Heart left ventricle (tissue), 16 donors: ENCODE measurements at regions not wholly inside any gene's neighbourhood (a gene's known extent, or its start where the extent isn't known, plus 50 kb on each side); places are given as distances from the start of the nearest gene placed in this dataset.

Source experiments
- ATAC-seq, 4 donors: fragments of 200-7000 bp; cut with Tn5 transposase; one replicate each; pipeline ENCODE4 v1.9.1; 2020 to 2022; ENCODE audit warnings: moderate library complexity in 4 of 4, mild to moderate bottlenecking in 3 of 4, moderate number of reproducible peaks in 1 of 4
- DNase-seq, 5 donors: peaks; one replicate each; pipeline ENCODE4 v3.0.0-alpha.2; 2020
- H3K27ac ChIP-seq, 12 donors: fragments of 200-600 bp; sonication (generic) in 4 of 12; one replicate each; pipeline versions ENCODE4 v1.5.0 to v1.8.0; 2016 to 2022; ENCODE audit warnings: mild to moderate bottlenecking in 2 of 12
- H3K27me3 ChIP-seq, 9 donors: fragments of 200-600 bp; sonication (generic) in 2 of 9; one replicate each; pipeline versions ENCODE4 v1.5.1 to v1.8.0; 2016 to 2022; ENCODE audit warnings: mild to moderate bottlenecking in 3 of 9
- H3K36me3 ChIP-seq, 9 donors: fragments of 200-600 bp; sonication (generic) in 2 of 9; one replicate each; pipeline versions ENCODE4 v1.5.0 to v1.8.0; 2018 to 2022; ENCODE audit warnings: mild to moderate bottlenecking in 2 of 9
- H3K4me1 ChIP-seq, 12 donors: fragments of 200-600 bp; sonication (generic) in 4 of 12; one replicate each; pipeline versions ENCODE4 v1.5.0 to v1.8.0; 2016 to 2022; ENCODE audit warnings: mild to moderate bottlenecking in 3 of 12
- H3K4me3 ChIP-seq, 12 donors: fragments of 200-600 bp; sonication (generic) in 4 of 12; one replicate each; pipeline versions ENCODE4 v1.5.0 to v1.8.0; 2017 to 2022; ENCODE audit warnings: mild to moderate bottlenecking in 9 of 12, moderate library complexity in 4 of 12
- H3K9me3 ChIP-seq, 12 donors: fragments of 200-600 bp; sonication (generic) in 4 of 12; one replicate each; pipeline versions ENCODE4 v1.5.0 to v1.8.0; 2016 to 2022; ENCODE audit warnings: mild to moderate bottlenecking in 1 of 12
- POLR2A ChIP-seq, 2 donors: fragments of 450-650 bp; IDR thresholded peaks; one replicate each; pipeline ENCODE4 v1.6.1; 2017; ENCODE audit warnings: antibody characterized with exemption in 2 of 2, mild to moderate bottlenecking in 2 of 2, moderate library complexity in 2 of 2
- WGBS, 4 donors: extraction: QIAGEN DNeasy Blood & Tissue Kit in 2 of 4; methylation state at CpG; one replicate each; pipeline versions ENCODE4 v1.1.5 to v1.1.7; 2013 to 2018; 5-methylcytosine and 5-hydroxymethylcytosine counted together
- intact Hi-C, 10 donors: fragments of 100-400 bp; cut with DNase I; formaldehyde crosslinking; loops; one replicate each; pipeline versions ENCODE4 v1.11.1 to v1.14.2; 2022
- TF ChIP-seq, protein P1 (sequence below), 12 donors: fragments of 200-600 bp; sonication (generic) in 4 of 12; IDR thresholded peaks; one replicate each; pipeline versions ENCODE4 v1.5.0 to v1.8.0; 2018 to 2022; ENCODE audit warnings: antibody characterized with exemption in 12 of 12, mild to moderate bottlenecking in 5 of 12
- donor health status: ischemic (EF 13 %, LVEDD 7.1; RV severe dilation, severe dysfunction).
- donor health status: healthy with polysubstance abuse.
- donor health status: DM: no; HTN: yes; CAD: no.
- donor health status: DM: no; HTN: no; CAD: no.
- donor health status: ischemic (EF 25% LVEDD 6.9; RV normal size, moderate dysfunction).
- donor health status: ischemic (EF 25% LVEDD 5.7; RV mildly dilated, moderate dysfunction).
- donor health status: healthy.
- donor health status: DM: yes; HTN: yes; CAD: no.
- donor health status: ischemic (EF 35%, LVEDD 5.7; RV mildly dilated, moderate dysfunction).
- donor health status: nonischemic (EF 11% LVEDD 7.7; RV severe dilation, severe dysfunction).
- donor health status: DM: yes; HTN: yes; CAD: no.
- donor health status: PGD.
- donor health status: ischemic (EF 29% LVEDD 5.4; RV normal size, mild dysfunction).
- donor health status: nonischemic (EF 23%, LVEDD 6.1; RV moderate dilation, normal function).

DNA sequence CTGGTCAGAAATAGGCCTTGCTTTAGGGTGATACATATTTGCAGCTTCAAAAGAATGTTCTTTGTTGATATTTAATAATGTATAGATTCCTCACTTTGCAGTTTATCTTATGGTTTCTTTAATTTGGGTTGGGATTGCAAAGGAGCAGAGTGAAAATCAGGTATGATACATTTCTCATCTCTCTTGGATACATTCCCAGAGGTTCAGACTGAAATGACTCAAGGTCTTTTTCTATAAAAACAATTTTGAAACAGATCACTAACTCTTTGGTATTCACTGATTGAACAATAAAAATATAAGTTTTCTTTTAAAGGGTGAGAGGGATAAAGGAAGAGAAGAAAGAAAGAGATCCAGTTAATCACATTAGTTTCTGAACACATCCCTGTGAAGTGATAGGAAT is 606.5 kb upstream of the CAMK1G start:
- no peak for TF ChIP-seq POLR2A (IDR thresholded peaks at IDR 0.05)
- TF ChIP-seq, protein P1, sequence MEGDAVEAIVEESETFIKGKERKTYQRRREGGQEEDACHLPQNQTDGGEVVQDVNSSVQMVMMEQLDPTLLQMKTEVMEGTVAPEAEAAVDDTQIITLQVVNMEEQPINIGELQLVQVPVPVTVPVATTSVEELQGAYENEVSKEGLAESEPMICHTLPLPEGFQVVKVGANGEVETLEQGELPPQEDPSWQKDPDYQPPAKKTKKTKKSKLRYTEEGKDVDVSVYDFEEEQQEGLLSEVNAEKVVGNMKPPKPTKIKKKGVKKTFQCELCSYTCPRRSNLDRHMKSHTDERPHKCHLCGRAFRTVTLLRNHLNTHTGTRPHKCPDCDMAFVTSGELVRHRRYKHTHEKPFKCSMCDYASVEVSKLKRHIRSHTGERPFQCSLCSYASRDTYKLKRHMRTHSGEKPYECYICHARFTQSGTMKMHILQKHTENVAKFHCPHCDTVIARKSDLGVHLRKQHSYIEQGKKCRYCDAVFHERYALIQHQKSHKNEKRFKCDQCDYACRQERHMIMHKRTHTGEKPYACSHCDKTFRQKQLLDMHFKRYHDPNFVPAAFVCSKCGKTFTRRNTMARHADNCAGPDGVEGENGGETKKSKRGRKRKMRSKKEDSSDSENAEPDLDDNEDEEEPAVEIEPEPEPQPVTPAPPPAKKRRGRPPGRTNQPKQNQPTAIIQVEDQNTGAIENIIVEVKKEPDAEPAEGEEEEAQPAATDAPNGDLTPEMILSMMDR (IDR thresholded peaks at IDR 0.05): no peak
- H3K4me3 ChIP-seq: no peak overlapping the region
- ATAC-seq: no peak
- no peaks in the 10 kb centered on the region for H3K36me3 ChIP-seq
- H3K27me3 ChIP-seq: no peaks in the 10 kb centered on the region
- H3K4me1 ChIP-seq: no peaks in the 10 kb centered on the region
- no peak for DNase-seq
- intact Hi-C loops: no loop called here
- peaks cover 0 to 4% (median 0%) of the 10 kb centered on the region in 12 donors for H3K9me3 ChIP-seq
- no peak overlapping the region for H3K27ac ChIP-seq

DNA sequence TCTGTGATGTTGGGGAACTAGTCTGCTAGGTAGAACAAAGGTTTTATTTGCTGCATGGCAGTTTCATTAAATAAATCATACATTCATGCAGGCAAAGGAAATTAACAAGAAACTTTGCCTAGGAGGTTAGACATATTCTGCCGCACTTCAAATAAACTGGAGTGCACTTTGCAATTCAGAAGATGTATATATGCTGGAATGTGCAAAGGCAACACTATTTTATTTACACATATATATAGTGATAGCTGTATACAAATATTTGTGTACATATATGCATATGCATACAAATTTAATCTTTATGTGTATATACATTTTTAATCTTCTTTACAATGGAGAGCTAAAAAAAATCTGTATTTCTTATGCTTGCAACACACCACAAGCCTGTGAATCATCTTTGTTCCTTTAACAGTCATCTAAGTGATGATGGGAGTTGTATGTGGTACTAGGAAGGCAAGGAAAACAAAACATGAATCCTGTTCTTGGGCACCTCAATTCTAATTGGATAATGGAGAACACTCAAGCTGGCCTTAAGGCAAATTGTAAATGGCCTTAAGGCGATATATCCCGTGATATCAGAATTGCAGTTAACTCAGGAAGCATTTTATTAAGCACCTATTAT is 605.8 kb upstream of the CAMK1G start:
- no peak for TF ChIP-seq POLR2A (IDR thresholded peaks at IDR 0.05)
- TF ChIP-seq, protein P1 (IDR thresholded peaks at IDR 0.05): no peak
- intact Hi-C loops: no loop called here
- Histone ChIP-seq H3K27ac (no peak overlapping the region), H3K9me3 (peaks cover 0 to 4% (median 0%) of the 10 kb centered on the region in 12 donors), H3K36me3 (no peaks in the 10 kb centered on the region), H3K27me3 (no peaks in the 10 kb centered on the region), H3K4me3 (no peak overlapping the region), H3K4me1 (no peaks in the 10 kb centered on the region)
- ATAC-seq (no peak), DNase-seq (no peak)
- WGBS, 4 donors: 94 to 97% (median 96%) methylated on average over 3 of the region's 3 CpGs

DNA sequence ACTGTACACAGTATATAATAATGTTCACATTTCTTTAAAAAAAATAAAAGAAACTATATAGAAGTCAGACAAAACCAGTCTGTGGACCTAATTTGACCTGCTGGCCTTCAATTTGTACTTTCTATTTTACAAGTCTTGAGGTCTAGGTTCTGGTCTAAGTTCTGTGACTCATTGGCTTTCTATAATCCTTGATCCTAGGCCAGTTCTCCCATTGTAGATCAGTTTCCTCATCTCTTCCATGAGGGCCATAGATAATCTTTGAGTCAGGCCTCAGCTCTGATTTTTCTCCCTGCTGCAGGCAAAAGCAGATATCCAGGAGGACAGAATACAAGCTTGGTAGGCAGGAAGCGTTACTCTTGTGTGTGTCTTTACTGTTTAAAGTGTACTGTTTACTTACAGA is 603.7 kb upstream of the CAMK1G start:
- ATAC-seq: no peak
- Histone ChIP-seq H3K4me1 (peaks cover 0 to 4% (median 0%) of the 10 kb centered on the region in 12 donors), H3K27ac (no peak overlapping the region), H3K4me3 (no peak overlapping the region), H3K36me3 (no peaks in the 10 kb centered on the region), H3K27me3 (no peaks in the 10 kb centered on the region), H3K9me3 (peaks cover 0 to 4% (median 0%) of the 10 kb centered on the region in 12 donors)
- intact Hi-C loops: no loop called here
- DNase-seq: no peak
- 68 to 92% (median 84%) methylated on average over 1 of the region's 1 CpG for WGBS, 4 donors
- TF ChIP-seq, protein P1 (IDR thresholded peaks at IDR 0.05): no peak
- no peak for TF ChIP-seq POLR2A (IDR thresholded peaks at IDR 0.05)

DNA sequence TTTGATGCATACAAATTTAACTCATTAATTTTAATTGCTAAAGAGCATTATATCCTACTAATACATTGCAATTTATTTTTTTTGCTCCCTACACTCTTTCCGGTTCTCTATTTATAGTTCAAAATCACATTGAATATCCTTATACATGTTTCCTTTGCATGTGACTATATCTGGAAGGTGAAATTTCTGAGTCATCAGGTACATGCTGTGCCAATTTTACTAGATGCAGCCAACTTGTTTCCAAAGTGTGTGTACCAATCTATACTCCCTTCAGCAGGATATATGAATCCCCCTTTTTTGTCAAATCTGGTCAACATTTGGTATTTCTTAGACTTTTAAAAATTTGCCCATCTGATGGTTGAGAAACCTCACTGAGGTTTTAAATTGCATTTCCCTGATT is 602.9 kb upstream of the CAMK1G start:
- no peak for TF ChIP-seq POLR2A (IDR thresholded peaks at IDR 0.05)
- TF ChIP-seq, protein P1 (IDR thresholded peaks at IDR 0.05): no peak
- no peak overlapping the region for H3K27ac ChIP-seq
- intact Hi-C loops: no loop called here
- H3K36me3 ChIP-seq: no peaks in the 10 kb centered on the region
- DNase-seq (no peak), ATAC-seq (no peak)
- no peak overlapping the region for H3K4me3 ChIP-seq
- peaks cover 0 to 4% (median 0%) of the 10 kb centered on the region in 12 donors for H3K9me3 ChIP-seq
- H3K4me1 ChIP-seq: peaks cover 0 to 10% (median under 1%) of the 10 kb centered on the region in 12 donors
- H3K27me3 ChIP-seq: no peaks in the 10 kb centered on the region
- 41 to 59% (median 45%) methylated on average over 1 of the region's 1 CpG for WGBS, 4 donors
